Stimulated activated CD4-positive, alpha-beta T cell treated with anti-CD3 and anti-CD28 coated beads, TNF-alpha, amount 100 ng/mL, for 48 hours (primary cell): ENCODE measurements at regions not wholly inside any gene's neighbourhood (a gene's known extent, or its start where the extent isn't known, plus 50 kb on each side); places are given as distances from the start of the nearest gene placed in this dataset.

ENCODE experiments used
- DNase-seq, 3 donors: peaks; one replicate each; pipeline ENCODE4 v3.0.0-alpha.2; 2020; ENCODE audit warnings: low read depth in 3 of 3

DNA sequence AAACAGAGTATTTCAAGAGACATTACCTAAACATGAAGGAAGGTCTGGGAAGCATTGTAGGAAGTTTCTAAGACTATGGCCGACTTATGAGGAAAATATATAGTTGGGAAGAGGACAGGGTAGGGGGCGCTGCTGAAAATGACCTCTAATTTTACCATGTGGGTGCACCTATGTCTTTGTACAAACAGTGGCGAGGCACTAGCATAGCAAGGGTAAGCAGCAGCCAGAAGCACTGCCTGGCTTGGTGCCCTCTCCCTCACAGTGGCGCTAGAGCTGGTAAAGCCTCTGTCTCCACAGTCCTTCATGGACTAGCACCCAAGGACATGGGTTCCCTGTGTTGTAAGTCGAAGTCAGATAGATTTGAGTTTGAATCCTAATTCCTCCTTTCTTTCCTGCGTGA lies 461.2 kb downstream of the INHBA start:
- DNase-seq = no peak

DNA sequence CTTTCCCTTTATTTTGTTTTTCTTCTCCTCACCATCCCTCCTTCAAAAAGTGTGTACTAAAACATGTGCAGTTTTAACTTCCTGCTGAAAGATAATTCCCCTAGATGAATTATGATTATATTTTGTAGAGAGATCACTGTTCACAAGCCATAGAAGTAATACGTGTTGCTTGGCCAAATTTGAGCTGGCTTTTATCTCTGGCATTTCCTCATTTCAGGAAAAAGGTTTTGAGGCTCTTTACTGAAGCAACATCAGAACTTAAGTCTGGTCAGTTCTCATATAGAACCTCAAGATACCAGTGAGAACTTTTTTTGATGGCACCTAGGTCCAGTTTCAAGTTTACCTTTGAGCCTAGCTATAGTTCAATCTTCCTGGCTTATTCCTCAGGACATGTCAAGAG lies 463.3 kb downstream of the INHBA start:
- no peak for DNase-seq

DNA sequence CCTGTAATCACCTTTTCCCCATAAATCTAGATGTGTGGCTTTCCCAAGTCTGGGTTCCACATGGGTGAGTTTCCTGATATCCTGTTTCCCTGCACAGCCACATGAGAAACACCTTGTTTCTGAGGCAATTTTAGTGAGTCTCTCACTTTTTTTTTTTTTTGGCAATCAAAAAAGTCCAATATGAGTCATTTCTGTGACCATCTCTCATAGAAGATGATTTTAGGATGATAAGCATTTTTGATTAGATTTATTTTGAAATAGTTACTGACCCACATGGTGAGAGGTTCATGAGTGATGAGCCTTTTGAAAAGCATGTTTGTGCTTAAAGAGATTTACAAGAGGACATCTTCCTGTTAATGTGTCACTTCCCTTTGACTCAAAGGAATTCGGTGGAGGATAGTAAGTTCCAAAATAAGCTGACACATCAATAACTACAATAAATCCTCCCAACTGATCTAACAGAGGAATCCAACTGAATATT lies 464.0 kb downstream of the INHBA start:
- DNase-seq = no peak

DNA sequence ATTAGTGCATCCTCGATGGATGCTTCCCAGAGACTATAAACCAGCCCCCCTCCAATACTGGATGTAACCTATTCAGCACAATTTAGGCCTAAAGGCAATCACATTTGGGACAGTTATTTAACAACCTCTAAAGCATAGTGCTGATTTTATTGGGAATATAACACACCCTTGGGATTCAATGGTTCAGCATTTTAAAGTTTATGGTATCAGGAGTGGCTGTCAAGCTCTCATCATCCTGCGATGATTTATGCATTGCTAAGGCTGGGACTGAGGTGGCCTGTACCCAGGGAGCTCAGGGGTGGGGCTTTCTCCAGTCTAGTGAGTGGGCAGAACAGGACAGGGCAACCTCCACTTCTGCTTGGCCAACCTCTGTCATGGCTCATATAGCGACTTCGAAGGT lies 464.9 kb downstream of the INHBA start:
- no peak for DNase-seq

DNA sequence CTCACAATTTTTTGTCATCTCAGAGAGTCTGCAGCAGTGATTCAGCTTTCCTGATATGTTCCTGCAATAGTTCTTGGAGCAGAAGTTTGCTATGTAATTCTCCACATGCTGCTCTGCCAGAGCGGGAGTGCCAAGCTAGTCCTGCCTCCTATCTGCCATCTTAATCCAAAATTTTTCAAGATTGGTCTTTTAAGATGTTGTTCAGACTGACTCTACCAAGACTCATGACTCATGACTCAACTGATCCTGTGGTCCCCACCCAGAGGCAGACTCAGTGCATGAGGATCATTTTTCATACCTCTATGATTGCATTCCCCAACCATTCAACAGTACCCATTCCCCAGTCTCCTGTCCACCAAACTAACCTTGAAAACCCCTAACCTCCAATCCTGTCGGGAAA lies 470.8 kb downstream of the INHBA start:
- DNase-seq = no peak

DNA sequence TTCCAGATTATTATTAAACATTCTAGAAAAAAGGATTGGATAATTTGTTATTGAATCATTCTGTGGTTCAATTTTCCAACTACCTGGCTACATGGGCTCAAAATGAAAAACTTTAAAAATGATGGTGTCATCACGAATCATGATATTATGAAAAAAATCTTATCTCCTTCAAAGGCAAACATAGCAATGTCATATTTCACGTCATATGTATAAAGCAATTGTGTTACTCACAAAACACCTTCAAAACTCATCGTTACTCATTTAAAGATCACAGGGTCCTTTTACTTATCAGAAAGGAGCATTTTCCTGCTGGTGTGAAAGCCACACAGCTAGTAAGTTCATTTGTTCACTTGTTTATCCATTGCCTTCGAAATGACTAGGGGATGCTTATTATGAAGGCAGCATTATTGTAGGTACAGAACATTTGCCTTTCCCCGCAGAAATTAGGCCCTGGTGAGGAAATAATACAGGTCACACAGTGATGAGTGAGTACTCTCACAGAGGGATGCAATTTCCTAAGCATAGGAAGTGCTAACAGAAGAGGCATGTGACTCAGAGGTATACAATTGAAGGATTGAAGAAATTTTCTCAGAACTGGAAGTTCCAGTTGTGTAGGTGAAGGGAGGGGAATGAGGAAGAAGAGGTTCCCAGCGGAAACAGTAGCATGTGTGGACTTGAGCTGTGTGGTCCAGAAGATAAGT lies 478.7 kb downstream of the INHBA start:
- DNase-seq = no peak

DNA sequence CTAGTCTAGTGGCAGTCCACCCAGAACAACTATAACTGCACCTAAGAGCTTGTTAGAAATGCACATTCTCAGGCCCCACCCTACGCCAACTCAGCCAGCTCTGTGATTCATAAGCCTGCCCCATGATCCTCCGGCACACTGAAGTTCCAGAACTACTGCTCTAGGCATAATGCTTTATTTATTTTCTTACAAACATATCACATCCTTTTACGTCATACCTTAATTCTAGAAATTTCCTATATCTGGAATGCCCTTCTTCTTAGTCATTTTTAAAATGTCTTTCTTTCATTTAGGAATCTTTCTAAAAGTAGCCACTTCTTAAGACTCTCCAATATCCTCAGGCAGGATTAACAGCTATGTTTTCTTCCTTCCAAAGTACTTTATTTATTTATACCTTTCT lies 480.1 kb downstream of the INHBA start:
- DNase-seq = no peak

DNA sequence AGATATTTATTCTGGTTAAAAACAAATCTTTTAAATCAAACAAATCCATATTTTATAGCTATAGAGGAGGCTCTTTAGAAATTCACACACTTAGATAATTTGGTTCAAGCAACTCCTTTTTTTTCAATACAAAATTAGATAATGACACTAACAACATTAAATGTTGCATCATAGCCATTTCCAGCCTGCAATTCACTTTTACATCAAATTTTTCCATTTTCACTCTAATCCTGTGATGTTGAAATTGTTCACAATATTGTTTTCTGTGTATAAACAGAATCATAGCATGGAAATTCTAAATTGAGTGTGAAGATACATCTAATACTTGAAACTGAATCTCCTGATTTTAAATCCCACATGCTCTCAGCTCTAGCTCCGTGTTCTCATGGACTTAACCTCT lies 482.6 kb downstream of the INHBA start:
- DNase-seq = no peak

DNA sequence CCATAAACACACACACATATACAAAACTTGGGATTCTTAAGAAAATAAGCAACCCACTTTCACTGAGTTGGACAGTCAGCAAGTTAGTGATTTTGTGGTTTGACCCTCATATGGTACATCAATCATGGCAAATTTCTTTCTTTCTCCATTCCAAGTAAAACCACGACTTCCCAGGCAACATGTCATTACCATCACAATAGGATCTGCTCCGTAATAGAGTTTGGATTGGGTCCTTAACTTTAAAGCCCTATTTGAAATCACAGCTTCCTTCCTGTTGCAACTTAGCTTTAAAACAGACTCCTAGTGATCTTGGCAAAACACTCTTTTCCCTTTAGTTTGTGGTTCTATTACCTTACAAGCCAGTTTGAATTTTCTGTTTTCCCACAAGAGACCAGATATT lies 483.6 kb downstream of the INHBA start:
- no peak for DNase-seq

DNA sequence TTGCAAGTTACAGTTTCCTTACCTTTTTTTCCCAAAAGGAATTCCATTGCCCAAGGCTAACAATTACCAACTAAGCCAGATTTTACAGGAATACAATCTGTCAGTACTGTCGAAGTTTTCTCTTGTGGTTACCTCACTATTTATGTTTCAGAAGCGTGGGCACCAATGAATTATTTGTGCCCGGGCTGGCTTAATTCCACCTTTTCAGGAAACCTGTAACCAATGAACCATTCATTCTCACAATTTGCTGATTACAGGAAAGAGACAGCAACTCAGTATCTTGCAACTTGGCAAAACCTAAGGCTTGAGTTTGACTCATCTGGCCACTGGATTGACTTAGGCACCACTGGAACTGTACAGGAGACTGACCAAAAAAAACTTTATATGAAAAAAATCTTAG lies 485.6 kb downstream of the INHBA start:
- no peak for DNase-seq

DNA sequence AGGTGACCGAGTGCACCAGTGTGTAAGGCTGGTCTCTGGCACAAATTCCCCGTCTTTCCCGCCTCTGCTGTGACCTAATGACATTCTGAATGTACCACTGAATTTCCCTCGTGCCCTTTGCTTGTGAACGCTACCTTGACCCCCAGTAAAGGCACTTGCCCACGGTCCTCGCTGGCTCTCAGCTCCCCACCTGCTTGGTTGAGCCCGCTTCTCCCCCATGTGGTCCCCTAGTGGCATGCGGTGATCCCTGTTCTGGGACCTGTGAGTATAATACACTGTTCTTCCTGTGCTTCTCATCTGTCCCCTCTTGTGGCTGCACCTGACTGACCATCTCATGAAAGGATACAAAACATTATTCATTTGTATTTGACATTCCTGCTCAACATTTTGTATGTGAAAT lies 495.7 kb downstream of the INHBA start:
- no peak for DNase-seq

DNA sequence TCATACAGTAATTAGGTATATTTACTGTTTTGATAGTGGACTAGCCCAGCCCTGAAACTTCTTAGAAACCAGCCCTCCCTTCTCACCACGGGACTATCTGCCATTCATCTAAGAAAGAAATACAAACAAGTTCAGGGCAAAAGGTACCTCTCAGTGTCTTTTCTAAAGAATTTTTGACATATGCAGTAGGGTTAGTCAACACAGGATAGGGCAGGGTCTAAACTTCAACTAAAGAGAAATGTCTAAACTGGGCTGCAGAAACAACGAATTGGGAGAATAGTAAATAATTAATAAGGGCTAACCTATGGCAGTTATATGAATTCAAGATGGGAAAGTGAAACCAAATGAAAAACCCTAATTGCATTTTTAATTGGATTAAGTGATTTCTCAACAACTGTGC lies 496.6 kb downstream of the INHBA start:
- DNase-seq = no peak

DNA sequence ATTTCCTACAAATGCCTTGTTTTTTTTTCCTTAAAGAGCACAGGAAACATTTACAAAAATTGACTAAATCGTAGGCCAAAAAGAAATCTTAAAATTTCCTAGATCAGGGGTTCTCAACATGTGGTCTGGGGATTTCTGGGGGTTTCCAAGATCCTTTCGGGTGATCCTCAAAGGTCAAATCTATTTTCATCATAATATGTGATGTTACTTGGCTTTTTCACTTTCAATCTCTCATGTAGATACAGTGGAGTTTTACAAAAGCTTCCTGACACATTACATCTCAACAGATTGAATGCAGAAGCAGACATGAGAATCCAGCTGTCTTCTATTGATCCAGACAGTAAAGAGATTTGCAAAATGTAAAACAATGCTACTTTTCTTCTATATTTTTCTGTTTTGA lies 497.3 kb downstream of the INHBA start:
- DNase-seq = no peak

DNA sequence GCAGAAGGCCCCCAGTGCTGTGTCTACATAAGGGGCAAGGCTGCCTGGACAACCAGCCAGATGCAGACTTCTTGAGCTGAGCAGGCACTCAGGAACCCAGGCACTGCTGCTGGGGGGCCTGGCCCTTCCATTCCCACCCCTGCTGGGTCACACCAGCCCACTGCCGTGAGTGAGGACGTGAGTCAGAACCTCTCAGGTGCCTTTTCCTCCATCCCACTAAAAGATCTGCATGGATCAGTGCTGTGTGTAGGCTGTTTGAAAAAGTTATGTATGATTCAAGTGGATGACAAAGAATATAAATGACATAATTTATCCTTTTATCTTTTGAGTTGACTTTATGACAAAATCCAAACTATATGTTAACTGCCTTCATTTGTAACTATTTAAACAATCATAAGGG lies 499.3 kb downstream of the INHBA start:
- DNase-seq = no peak

DNA sequence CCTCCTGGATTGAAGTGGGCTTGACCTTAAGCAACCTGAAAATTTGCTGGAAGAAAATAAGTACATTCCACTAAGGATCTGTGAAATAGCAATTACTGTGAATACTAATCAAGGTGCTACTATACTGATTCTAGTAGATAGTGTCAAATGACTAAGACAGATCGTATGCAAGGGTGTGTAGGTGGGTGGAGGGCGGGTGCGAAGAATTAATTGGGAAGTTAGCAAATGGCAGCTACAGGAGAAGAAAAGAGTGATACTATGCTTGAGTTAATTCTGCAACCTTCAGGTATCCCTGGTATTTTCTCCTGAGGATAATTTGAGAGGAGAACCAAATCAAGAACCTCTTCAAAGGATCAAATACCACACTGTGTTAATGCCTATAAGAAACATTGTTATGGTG lies 501.9 kb downstream of the INHBA start:
- DNase-seq = no peak

DNA sequence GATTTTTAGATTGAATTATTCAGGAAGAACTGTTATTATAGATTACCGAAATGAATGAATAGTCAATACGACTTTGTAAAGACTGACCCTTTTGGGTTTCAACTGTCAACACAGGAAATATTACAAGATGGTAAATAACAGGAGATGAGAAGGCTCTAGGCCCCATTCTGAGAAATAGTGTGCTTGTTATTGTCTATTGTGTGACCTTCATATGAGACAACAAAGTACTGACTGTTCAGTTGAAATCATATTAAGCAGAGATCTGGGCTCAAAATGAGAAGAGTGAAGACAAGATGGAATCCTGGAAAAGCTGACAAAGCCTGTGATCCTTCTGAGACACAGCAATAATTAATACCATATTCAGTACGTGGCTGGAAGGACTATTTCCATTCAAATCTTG lies 503.8 kb downstream of the INHBA start:
- DNase-seq = no peak

DNA sequence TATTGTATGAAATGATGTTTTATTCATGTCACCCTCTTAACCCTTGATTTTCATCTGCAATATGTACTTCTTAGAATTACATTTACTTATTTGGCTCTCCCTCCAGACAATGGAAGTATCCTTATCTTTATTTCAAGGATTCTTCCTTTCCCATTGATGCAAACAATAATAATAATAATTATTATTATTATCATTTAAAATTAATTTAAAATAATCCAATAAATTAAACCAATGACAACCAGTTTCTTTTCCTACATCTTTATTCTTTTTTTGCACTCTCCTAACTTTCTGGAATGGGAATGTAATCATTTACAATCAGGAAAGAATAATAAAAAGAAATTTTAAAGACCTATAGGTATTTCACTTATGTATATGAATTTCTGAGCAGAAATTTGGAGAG lies 504.4 kb downstream of the INHBA start:
- no peak for DNase-seq

DNA sequence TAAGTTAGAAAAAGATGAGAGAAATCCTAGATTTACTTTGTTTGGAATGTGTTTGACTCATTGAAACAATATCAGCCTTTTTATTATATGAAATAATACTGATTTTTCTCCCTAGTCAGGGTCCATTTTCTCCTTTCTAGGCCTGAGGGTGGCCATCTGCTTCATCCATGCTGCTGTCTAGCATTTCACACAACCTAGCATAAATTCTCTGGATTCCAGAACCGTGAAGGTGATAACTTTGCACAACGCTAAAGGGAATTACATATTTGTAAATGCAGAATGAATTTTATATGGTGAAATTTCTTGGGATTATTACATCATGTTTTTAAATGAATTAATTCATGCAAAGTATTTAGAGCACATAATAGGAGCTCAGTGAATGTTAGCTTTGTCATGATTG lies 505.1 kb downstream of the INHBA start:
- DNase-seq = no peak

DNA sequence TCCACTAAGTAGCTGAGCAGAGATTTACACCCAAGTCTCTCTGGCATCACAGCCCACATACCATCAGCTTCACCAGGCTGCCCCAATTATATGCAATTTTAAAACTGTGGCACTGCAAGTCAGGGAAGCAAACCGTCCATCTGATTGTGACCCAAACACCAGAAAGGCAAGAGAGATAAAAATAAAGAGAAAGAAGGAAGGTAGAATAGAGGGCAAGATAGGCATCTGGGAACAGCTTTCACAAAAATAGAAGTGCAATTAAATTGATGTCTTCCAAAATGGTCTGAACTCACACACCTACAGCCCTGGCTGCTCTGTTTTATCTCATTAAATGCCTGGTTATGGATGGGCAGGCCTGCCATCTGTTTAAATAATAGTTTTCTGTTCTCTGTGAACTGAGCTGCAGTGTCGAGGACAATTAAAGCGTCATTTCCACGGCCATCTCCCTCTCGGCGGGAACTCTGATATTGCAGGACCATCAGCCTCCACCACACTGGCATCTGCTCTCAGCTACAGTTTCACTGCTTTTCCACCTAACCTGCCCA lies 509.1 kb downstream of the INHBA start:
- DNase-seq = no peak

DNA sequence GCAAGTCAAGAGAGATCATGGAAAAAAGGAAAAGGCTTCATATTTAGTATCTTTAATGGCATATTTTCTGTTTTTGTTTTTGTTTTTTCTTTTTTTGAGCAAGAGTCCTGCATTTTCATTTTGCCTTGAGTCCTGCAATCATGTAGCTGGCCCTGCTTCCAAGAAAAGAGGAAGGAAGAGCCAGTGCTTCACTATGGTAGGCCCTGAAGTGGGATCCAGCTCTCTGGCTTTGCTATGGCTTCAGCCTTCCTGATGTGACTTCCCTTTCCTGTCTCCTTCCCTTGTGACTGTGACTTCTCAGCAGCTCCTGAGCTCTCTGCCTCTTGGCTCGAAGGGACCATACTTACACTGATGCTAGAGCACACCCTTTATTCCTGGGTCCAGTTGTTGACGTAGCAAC lies 512.3 kb downstream of the INHBA start:
- no peak for DNase-seq

DNA sequence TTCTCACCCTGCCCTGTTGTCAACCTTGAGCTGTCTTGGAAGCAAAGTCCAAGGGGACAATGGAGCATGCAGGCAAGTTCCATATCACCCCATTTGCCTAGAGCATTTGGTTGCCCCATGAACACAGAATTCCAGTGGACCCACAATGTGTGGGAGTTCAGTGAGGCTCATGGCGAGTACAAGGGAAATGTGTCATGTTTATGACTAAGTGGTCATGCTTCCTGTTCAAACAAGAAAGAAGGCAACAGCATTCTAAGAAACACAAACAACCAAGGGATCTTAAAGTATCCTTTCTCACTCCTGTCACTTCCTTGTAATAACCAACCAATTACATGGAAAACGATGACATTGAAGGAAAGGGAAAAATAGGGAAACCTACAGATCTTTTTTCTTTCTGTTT lies 513.0 kb downstream of the INHBA start:
- DNase-seq = no peak

DNA sequence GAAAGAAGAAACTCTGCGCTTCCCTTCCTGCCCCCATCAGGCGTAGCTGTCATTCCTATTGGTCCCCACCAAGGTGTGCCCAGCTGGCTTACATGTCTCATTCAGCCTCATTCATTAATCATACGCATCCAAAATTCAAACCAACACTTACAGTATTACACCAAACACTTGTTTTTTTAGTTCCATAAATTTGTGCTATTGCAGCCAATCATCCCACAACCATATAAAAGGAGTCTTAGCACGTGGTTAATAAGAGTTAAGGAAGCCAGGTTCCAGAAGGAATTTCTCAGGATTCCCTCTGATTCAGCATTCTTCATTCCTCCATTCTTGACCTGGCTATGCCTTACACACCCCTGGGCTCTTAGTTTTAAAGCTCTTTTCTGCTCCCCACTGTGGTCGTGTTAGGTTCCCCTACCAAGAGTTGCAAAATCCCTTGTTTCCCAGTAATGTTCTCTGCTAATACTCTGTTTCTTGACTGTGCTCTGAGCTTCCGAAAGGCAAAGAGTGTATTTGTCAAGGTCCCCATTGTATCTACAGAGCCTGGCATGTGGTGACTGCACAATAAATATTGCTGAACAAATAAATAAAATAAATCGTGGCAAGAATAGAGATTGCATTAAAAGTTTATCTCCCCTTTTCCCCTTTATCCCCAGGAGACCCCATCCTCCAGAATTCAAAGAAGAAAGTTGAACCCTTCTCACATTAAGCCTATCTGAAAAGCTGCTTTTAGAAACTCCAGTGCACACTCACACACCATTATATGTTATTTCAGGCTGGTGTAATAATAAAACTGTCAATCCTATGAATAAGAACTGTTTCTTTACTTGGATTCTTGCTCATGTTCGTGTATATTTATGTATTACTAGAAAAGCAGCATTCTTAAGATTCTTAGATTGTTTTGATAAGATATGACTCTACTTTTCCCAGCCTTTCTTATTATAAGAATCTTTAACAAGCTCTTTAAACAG lies 514.4 kb downstream of the INHBA start:
- no peak for DNase-seq

DNA sequence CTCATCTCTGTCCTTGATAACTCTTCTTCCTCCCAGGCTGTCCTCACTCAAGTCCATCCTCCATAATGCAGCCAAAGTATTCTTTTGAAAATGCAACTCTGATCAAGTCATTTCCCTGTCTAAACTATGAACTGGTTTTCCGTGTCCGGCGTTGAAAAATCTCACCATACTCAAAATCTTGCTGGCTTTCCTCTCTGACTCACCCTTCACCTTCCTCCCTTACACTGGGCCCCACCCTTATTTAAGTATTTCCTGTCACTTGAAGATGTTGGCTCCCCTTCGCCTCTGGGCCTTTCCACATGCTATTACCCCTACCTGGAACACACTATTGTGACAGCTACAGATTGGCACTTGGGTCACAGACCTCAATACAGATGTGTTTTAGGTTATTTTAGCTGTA lies 515.6 kb downstream of the INHBA start:
- DNase-seq = no peak
